ENCODE measurements at regions not wholly inside any gene's neighbourhood (a gene's known extent, or its start where the extent isn't known, plus 50 kb on each side); places are given as distances from the start of the nearest gene placed in this dataset.

GRCh38 chr1:214816603-214817002 is 213.6 kb downstream of the CENPF start:
- no CpG with 5 or more reads among the region's 2 CpGs for WGBS (ENCODE audit: insufficient coverage, insufficient read length)
- Histone ChIP-seq H3K4me1 (ENCODE audit: control insufficient read depth, insufficient read depth, low read length) (no peaks in the 10 kb centered on the region), H3K27ac (ENCODE audit: low read length) (no peak overlapping the region), H3K36me3 (ENCODE audit: control insufficient read depth, insufficient read depth, low read length) (no peaks in the 10 kb centered on the region), H3K9me3 (ENCODE audit: control insufficient read depth, insufficient read depth, low read length) (no peaks in the 10 kb centered on the region), H3K27me3 (ENCODE audit: control insufficient read depth, insufficient read depth, low read length) (no peaks in the 10 kb centered on the region), H3K4me3 (ENCODE audit: low read length) (no peak overlapping the region)
- no peak for DNase-seq (ENCODE audit: low read depth, low spot score)

- Histone ChIP-seq H3K27ac (ENCODE audit: low read length) (no peak overlapping the region), H3K9me3 (ENCODE audit: control insufficient read depth, insufficient read depth, low read length) (no peaks in the 10 kb centered on the region; the same call in 1 of the 2 replicates), H3K27me3 (ENCODE audit: control insufficient read depth, insufficient read depth, low read length) (no peaks in the 10 kb centered on the region), H3K36me3 (ENCODE audit: control insufficient read depth, insufficient read depth, low read length) (no peaks in the 10 kb centered on the region), H3K4me3 (ENCODE audit: low read length) (no peak overlapping the region), H3K4me1 (ENCODE audit: control insufficient read depth, insufficient read depth, low read length) (no peaks in the 10 kb centered on the region)
- WGBS (ENCODE audit: insufficient coverage, insufficient read length): no CpG with 5 or more reads among the region's 21 CpGs
- no peak for DNase-seq (ENCODE audit: low read depth, low spot score)
Observed at GRCh38 chr1:214823311-214824117, 220.5 kb downstream of the CENPF start.

GRCh38 chr1:214824763-214825162 is 221.8 kb downstream of the CENPF start:
- no CpG with 5 or more reads among the region's 2 CpGs for WGBS (ENCODE audit: insufficient coverage, insufficient read length)
- H3K27ac ChIP-seq (ENCODE audit: low read length): no peak overlapping the region

DNA sequence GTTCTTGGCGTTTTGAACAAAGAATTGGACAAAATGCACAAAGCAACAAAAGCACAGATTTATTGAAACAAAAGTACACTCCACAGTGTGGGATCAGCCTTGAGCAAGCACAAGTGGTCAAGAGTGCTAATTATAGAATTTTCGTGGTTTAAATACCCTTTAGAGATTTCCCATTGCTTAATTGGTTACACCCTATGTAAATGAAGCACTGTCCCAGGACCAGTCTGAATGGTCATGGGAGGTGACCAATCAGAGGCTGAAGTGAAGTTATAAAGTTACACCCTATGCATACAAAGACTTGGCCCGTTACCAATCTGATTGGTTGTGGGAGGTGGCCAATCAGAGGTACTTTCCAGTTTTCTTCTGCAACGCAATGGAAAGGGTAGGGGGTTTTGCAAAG is 223.6 kb downstream of the CENPF start:
- no peaks in the 10 kb centered on the region for H3K27me3 ChIP-seq (ENCODE audit: control insufficient read depth, insufficient read depth, low read length)
- H3K9me3 ChIP-seq (ENCODE audit: control insufficient read depth, insufficient read depth, low read length): no peaks in the 10 kb centered on the region; the same call in 1 of the 2 replicates
- no CpG with 5 or more reads among the region's 4 CpGs for WGBS (ENCODE audit: insufficient coverage, insufficient read length)
- H3K27ac ChIP-seq (ENCODE audit: low read length): no peak overlapping the region
- no peaks in the 10 kb centered on the region for H3K4me1 ChIP-seq (ENCODE audit: control insufficient read depth, insufficient read depth, low read length)
- no peak overlapping the region for H3K4me3 ChIP-seq (ENCODE audit: low read length)
- DNase-seq (ENCODE audit: low read depth, low spot score): no peak
- H3K36me3 ChIP-seq (ENCODE audit: control insufficient read depth, insufficient read depth, low read length): no peaks in the 10 kb centered on the region

More at GRCh38 chr1:214824763-214825162, 221.8 kb downstream of the CENPF start:
- H3K27me3 ChIP-seq (ENCODE audit: control insufficient read depth, insufficient read depth, low read length): no peaks in the 10 kb centered on the region
- no peaks in the 10 kb centered on the region; the same call in 1 of the 2 replicates for H3K9me3 ChIP-seq (ENCODE audit: control insufficient read depth, insufficient read depth, low read length)
- DNase-seq (ENCODE audit: low read depth, low spot score): no peak
- no peak overlapping the region for H3K4me3 ChIP-seq (ENCODE audit: low read length)
- H3K4me1 ChIP-seq (ENCODE audit: control insufficient read depth, insufficient read depth, low read length): no peaks in the 10 kb centered on the region
- no peaks in the 10 kb centered on the region for H3K36me3 ChIP-seq (ENCODE audit: control insufficient read depth, insufficient read depth, low read length)

DNA sequence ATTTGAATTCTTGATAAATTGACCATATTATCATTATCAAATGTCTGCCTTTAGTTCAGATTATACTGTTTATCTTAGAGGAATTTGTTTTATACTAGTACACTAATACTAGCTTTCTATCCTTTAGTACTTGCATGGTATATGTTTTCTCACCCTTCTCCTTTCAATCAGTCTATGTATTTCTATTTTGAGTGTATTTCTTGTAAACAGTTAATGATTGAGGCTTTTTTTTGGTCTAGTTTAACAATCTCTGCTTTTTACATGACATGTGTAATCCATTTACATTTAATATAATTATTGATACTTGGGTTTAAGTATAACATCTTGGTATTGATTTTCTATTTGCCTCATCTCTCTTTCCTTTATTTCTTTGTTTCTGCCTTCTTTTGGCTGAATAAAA is 224.9 kb downstream of the CENPF start:
- no peak overlapping the region for H3K27ac ChIP-seq (ENCODE audit: low read length)
- DNase-seq (ENCODE audit: low read depth, low spot score): no peak
- no peaks in the 10 kb centered on the region; the same call in 1 of the 2 replicates for H3K9me3 ChIP-seq (ENCODE audit: control insufficient read depth, insufficient read depth, low read length)
- H3K4me1 ChIP-seq (ENCODE audit: control insufficient read depth, insufficient read depth, low read length): no peaks in the 10 kb centered on the region
- no peak overlapping the region for H3K4me3 ChIP-seq (ENCODE audit: low read length)
- H3K36me3 ChIP-seq (ENCODE audit: control insufficient read depth, insufficient read depth, low read length): no peaks in the 10 kb centered on the region
- H3K27me3 ChIP-seq (ENCODE audit: control insufficient read depth, insufficient read depth, low read length): no peaks in the 10 kb centered on the region

DNA sequence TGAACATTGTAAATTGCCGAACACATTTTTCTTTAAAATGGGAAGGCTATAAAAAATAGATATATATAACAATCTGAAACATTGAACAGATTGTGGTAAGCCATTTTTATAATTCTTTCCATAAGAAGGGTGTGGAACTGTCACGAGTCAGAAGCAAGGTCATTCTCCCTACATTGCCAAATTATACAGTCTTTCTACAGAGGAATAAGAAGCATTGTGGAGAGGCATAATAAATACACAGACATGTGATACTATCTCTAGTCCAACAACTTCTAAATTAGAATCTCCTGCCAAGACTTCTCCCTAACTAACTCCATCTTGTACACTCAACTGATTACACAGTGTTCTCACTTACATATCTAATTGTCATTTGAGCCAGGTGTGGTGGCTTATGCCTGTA is 227.9 kb downstream of the CENPF start:
- no peak overlapping the region for H3K4me3 ChIP-seq (ENCODE audit: low read length)
- no peaks in the 10 kb centered on the region for H3K36me3 ChIP-seq (ENCODE audit: control insufficient read depth, insufficient read depth, low read length)
- no peak overlapping the region for H3K27ac ChIP-seq (ENCODE audit: low read length)
- no peaks in the 10 kb centered on the region for H3K4me1 ChIP-seq (ENCODE audit: control insufficient read depth, insufficient read depth, low read length)
- H3K9me3 ChIP-seq (ENCODE audit: control insufficient read depth, insufficient read depth, low read length): no peaks in the 10 kb centered on the region; the same call in 1 of the 2 replicates
- DNase-seq (ENCODE audit: low read depth, low spot score): no peak
- H3K27me3 ChIP-seq (ENCODE audit: control insufficient read depth, insufficient read depth, low read length): no peaks in the 10 kb centered on the region
- WGBS (ENCODE audit: insufficient coverage, insufficient read length): no CpG with 5 or more reads among the region's 2 CpGs

DNA sequence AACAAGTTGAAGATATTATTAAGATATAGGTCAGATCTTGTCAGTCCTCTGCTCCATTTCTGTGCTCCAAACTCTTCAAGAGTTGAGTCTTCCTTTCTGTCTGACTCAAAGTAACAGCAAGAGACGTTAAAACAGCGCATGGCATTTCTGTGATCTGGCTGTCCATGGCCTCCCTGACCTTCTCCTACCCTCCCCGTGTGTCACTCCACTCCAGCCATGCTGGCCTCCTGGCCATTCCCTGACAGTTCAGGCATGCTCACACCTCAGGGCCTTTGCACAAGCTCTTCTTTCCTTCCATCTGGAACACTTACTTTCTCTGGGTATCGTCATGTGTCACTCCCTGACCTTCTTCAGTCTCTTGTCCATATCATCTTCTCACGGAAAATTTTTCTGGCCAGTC is 229.0 kb downstream of the CENPF start:
- H3K27ac ChIP-seq (ENCODE audit: low read length): no peak overlapping the region
- no CpG with 5 or more reads among the region's 5 CpGs for WGBS (ENCODE audit: insufficient coverage, insufficient read length)
- no peak overlapping the region for H3K4me3 ChIP-seq (ENCODE audit: low read length)
- no peaks in the 10 kb centered on the region; the same call in 1 of the 2 replicates for H3K9me3 ChIP-seq (ENCODE audit: control insufficient read depth, insufficient read depth, low read length)
- no peaks in the 10 kb centered on the region for H3K27me3 ChIP-seq (ENCODE audit: control insufficient read depth, insufficient read depth, low read length)
- DNase-seq (ENCODE audit: low read depth, low spot score): no peak
- H3K36me3 ChIP-seq (ENCODE audit: control insufficient read depth, insufficient read depth, low read length): no peaks in the 10 kb centered on the region
- H3K4me1 ChIP-seq (ENCODE audit: control insufficient read depth, insufficient read depth, low read length): no peaks in the 10 kb centered on the region

GRCh38 chr1:214833178-214833756 is 230.3 kb downstream of the CENPF start:
- Histone ChIP-seq H3K36me3 (ENCODE audit: control insufficient read depth, insufficient read depth, low read length) (no peaks in the 10 kb centered on the region), H3K4me1 (ENCODE audit: control insufficient read depth, insufficient read depth, low read length) (no peaks in the 10 kb centered on the region), H3K9me3 (ENCODE audit: control insufficient read depth, insufficient read depth, low read length) (no peaks in the 10 kb centered on the region; the same call in 1 of the 2 replicates), H3K27ac (ENCODE audit: low read length) (no peak overlapping the region), H3K27me3 (ENCODE audit: control insufficient read depth, insufficient read depth, low read length) (no peaks in the 10 kb centered on the region), H3K4me3 (ENCODE audit: low read length) (no peak overlapping the region)
- no peak for DNase-seq (ENCODE audit: low read depth, low spot score)
- no CpG with 5 or more reads among the region's 2 CpGs for WGBS (ENCODE audit: insufficient coverage, insufficient read length)

DNA sequence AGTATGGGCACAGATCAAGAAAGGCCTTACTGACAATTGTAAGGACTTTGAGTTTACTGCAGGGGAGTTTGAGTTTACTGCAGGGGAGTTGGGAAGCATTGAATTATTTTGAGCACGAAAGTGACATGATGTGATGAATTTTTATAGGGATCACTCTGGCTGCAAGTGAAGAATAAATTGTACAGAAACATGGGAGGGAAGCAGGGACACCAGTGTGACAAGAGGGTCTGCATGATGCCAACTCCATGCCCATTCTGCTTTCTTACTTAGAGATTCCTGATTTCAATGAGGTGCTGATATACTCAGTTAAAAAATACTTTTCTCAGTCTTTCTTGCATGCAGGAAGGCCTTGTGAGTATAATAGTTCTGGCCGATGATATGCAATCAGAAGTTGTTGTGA is 234.4 kb downstream of the CENPF start:
- H3K27ac ChIP-seq (ENCODE audit: low read length): no peak overlapping the region
- no peak for DNase-seq (ENCODE audit: low read depth, low spot score)
- no peaks in the 10 kb centered on the region for H3K4me1 ChIP-seq (ENCODE audit: control insufficient read depth, insufficient read depth, low read length)
- H3K9me3 ChIP-seq (ENCODE audit: control insufficient read depth, insufficient read depth, low read length): no peaks in the 10 kb centered on the region
- no peaks in the 10 kb centered on the region for H3K27me3 ChIP-seq (ENCODE audit: control insufficient read depth, insufficient read depth, low read length)
- no peaks in the 10 kb centered on the region for H3K36me3 ChIP-seq (ENCODE audit: control insufficient read depth, insufficient read depth, low read length)
- no peak overlapping the region for H3K4me3 ChIP-seq (ENCODE audit: low read length)
- WGBS (ENCODE audit: insufficient coverage, insufficient read length): no CpG with 5 or more reads among the region's 2 CpGs

- no peak overlapping the region for H3K4me3 ChIP-seq (ENCODE audit: low read length)
- H3K27me3 ChIP-seq (ENCODE audit: control insufficient read depth, insufficient read depth, low read length): no peaks in the 10 kb centered on the region
- H3K4me1 ChIP-seq (ENCODE audit: control insufficient read depth, insufficient read depth, low read length): no peaks in the 10 kb centered on the region
- H3K9me3 ChIP-seq (ENCODE audit: control insufficient read depth, insufficient read depth, low read length): no peaks in the 10 kb centered on the region
- H3K36me3 ChIP-seq (ENCODE audit: control insufficient read depth, insufficient read depth, low read length): no peaks in the 10 kb centered on the region
- H3K27ac ChIP-seq (ENCODE audit: low read length): no peak overlapping the region
- WGBS (ENCODE audit: insufficient coverage, insufficient read length): no CpG with 5 or more reads among the region's 3 CpGs
- DNase-seq (ENCODE audit: low read depth, low spot score): no peak
Observed at GRCh38 chr1:214838351-214838750, 235.4 kb downstream of the CENPF start.

DNA sequence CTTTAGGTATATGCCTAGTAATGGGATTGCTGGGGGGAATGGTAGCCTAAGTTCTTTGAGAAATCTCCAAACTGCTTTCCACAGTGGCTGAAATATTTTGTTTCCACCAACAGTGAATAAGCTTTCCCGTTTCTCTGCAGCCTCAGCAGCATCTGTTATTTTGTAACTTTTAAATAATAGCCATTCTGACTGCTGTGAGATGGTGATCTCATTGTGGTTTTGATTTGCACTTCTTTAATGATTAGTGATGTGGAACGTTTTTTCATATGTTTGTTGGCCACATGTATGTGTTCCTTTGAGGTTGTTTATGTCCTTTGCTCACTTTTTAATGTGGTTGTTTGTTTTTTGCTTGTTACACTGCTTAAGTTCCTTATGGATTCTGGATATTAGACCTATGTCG is 237.4 kb downstream of the CENPF start:
- WGBS (ENCODE audit: insufficient coverage, insufficient read length): no CpG with 5 or more reads among the region's 3 CpGs
- Histone ChIP-seq H3K27ac (ENCODE audit: low read length) (no peak overlapping the region), H3K4me3 (ENCODE audit: low read length) (no peak overlapping the region), H3K9me3 (ENCODE audit: control insufficient read depth, insufficient read depth, low read length) (no peaks in the 10 kb centered on the region), H3K36me3 (ENCODE audit: control insufficient read depth, insufficient read depth, low read length) (no peaks in the 10 kb centered on the region), H3K4me1 (ENCODE audit: control insufficient read depth, insufficient read depth, low read length) (no peaks in the 10 kb centered on the region), H3K27me3 (ENCODE audit: control insufficient read depth, insufficient read depth, low read length) (no peaks in the 10 kb centered on the region)
- DNase-seq (ENCODE audit: low read depth, low spot score): no peak

All from iPS DF 6.9 (cell line).